ENCODE measurements at regions not wholly inside any gene's neighbourhood (a gene's known extent, or its start where the extent isn't known, plus 50 kb on each side); places are given as distances from the start of the nearest gene placed in this dataset.

- DNase-seq (ENCODE audit: low read depth in 1 of 2, low spot score in 1 of 2): no peak
- Histone ChIP-seq H3K4me3 (no peak overlapping the region), H3K9me3 (ENCODE audit: low read depth) (no peaks in the 10 kb centered on the region), H3K27ac (no peak overlapping the region), H3K4me1 (ENCODE audit: low read depth) (no peaks in the 10 kb centered on the region), H3K36me3 (no peaks in the 10 kb centered on the region), H3K27me3 (no peaks in the 10 kb centered on the region)
- no peak for TF ChIP-seq CTCF (IDR thresholded peaks at IDR 0.05; ENCODE audit: low read depth, low read length)
Observed at GRCh38 chr13:67966065-67966464, 735.9 kb upstream of the PCDH9 start.

GRCh38 chr13:67964986-67965385 is 734.9 kb upstream of the PCDH9 start:
- H3K36me3 ChIP-seq: no peaks in the 10 kb centered on the region
- no peaks in the 10 kb centered on the region for H3K9me3 ChIP-seq (ENCODE audit: low read depth)
- no peak for DNase-seq (ENCODE audit: low read depth in 1 of 2, low spot score in 1 of 2)
- no peak overlapping the region for H3K4me3 ChIP-seq
- no peaks in the 10 kb centered on the region for H3K4me1 ChIP-seq (ENCODE audit: low read depth)
- no peak overlapping the region for H3K27ac ChIP-seq
- TF ChIP-seq CTCF (IDR thresholded peaks at IDR 0.05; ENCODE audit: low read depth, low read length): no peak
- H3K27me3 ChIP-seq: no peaks in the 10 kb centered on the region

- H3K27me3 ChIP-seq: no peaks in the 10 kb centered on the region
- H3K4me3 ChIP-seq: no peak overlapping the region
- H3K36me3 ChIP-seq: no peaks in the 10 kb centered on the region
- no peak for TF ChIP-seq CTCF (IDR thresholded peaks at IDR 0.05; ENCODE audit: low read depth, low read length)
- DNase-seq (ENCODE audit: low read depth in 1 of 2, low spot score in 1 of 2): no peak
- H3K9me3 ChIP-seq (ENCODE audit: low read depth): no peaks in the 10 kb centered on the region
- H3K27ac ChIP-seq: no peak overlapping the region
- no peaks in the 10 kb centered on the region for H3K4me1 ChIP-seq (ENCODE audit: low read depth)
Observed at GRCh38 chr13:67964091-67964490, 734.0 kb upstream of the PCDH9 start.

- no peak for DNase-seq (ENCODE audit: low read depth in 1 of 2, low spot score in 1 of 2)
- Histone ChIP-seq H3K27ac (no peak overlapping the region), H3K27me3 (no peaks in the 10 kb centered on the region), H3K36me3 (no peaks in the 10 kb centered on the region), H3K9me3 (ENCODE audit: low read depth) (no peaks in the 10 kb centered on the region), H3K4me3 (no peak overlapping the region), H3K4me1 (ENCODE audit: low read depth) (no peaks in the 10 kb centered on the region)
- TF ChIP-seq CTCF (IDR thresholded peaks at IDR 0.05; ENCODE audit: low read depth, low read length): no peak
Observed at GRCh38 chr13:67961331-67961730, 731.2 kb upstream of the PCDH9 start.

- DNase-seq (ENCODE audit: low read depth in 1 of 2, low spot score in 1 of 2): no peak
- TF ChIP-seq CTCF (IDR thresholded peaks at IDR 0.05; ENCODE audit: low read depth, low read length): no peak
Observed at GRCh38 chr13:67951431-67951830, 721.3 kb upstream of the PCDH9 start.

GRCh38 chr13:67950603-67951002 is 720.5 kb upstream of the PCDH9 start:
- no peaks in the 10 kb centered on the region for H3K27me3 ChIP-seq
- no peaks in the 10 kb centered on the region for H3K36me3 ChIP-seq
- no peak overlapping the region for H3K27ac ChIP-seq
- H3K4me3 ChIP-seq: no peak overlapping the region
- DNase-seq (ENCODE audit: low read depth in 1 of 2, low spot score in 1 of 2): no peak
- no peaks in the 10 kb centered on the region for H3K4me1 ChIP-seq (ENCODE audit: low read depth)
- no peaks in the 10 kb centered on the region for H3K9me3 ChIP-seq (ENCODE audit: low read depth)
- no peak for TF ChIP-seq CTCF (IDR thresholded peaks at IDR 0.05; ENCODE audit: low read depth, low read length)

More at GRCh38 chr13:67951431-67951830, 721.3 kb upstream of the PCDH9 start:
- Histone ChIP-seq H3K4me1 (ENCODE audit: low read depth) (no peaks in the 10 kb centered on the region), H3K4me3 (no peak overlapping the region), H3K27ac (no peak overlapping the region), H3K9me3 (ENCODE audit: low read depth) (no peaks in the 10 kb centered on the region), H3K27me3 (no peaks in the 10 kb centered on the region), H3K36me3 (no peaks in the 10 kb centered on the region)
